K562 (cell line): ENCODE measurements at regions not wholly inside any gene's neighbourhood (a gene's known extent, or its start where the extent isn't known, plus 50 kb on each side); places are given as distances from the start of the nearest gene placed in this dataset.

Source experiments
- CEBPB ChIP-seq: fragments of 450-650 bp; IDR thresholded peaks from 2 replicates; pipeline ENCODE4 v1.6.1; 2016; ENCODE audit warnings: missing genetic modification characterization, missing compliant biosample characterization
- CREM ChIP-seq: IDR thresholded peaks from 2 replicates; pipeline ENCODE4 v1.6.1; 2014; ENCODE audit warnings: antibody characterized with exemption, low read depth
- EP300 ChIP-seq: IDR thresholded peaks from 2 replicates; pipeline ENCODE4 v1.6.1; 2012; ENCODE audit warnings: low read length, improper control_type of control experiment
- EZH2 ChIP-seq: IDR thresholded peaks from 2 replicates; pipeline ENCODE4 v1.6.1; 2012; ENCODE audit warnings: low read depth, mild to moderate bottlenecking, inconsistent platforms, low read length, borderline replicate concordance
- MAX ChIP-seq: sonication (generic); formaldehyde crosslinking; IDR thresholded peaks from 2 replicates; pipeline ENCODE4 v1.9.0; 2022; ENCODE audit warnings: mild to moderate bottlenecking, missing genetic modification reagents
- POLR2AphosphoS5 ChIP-seq: IDR thresholded peaks from 2 replicates; pipeline ENCODE4 v1.6.1; 2011; ENCODE audit warnings: mild to moderate bottlenecking, low read depth, low read length, moderate library complexity; ENCODE audit not compliant: control insufficient read depth, insufficient read depth
- RFX1 ChIP-seq: fragments of 450-650 bp; IDR thresholded peaks from 2 replicates; pipeline ENCODE4 v1.6.1; 2016; ENCODE audit warnings: mild to moderate bottlenecking, moderate library complexity
- SP1 ChIP-seq: sonication (generic); formaldehyde crosslinking; IDR thresholded peaks from 2 replicates; pipeline ENCODE4 v1.8.1; 2022; ENCODE audit warnings: mild to moderate bottlenecking, missing genetic modification reagents
- TCF7 ChIP-seq: sonication (generic); IDR thresholded peaks from 2 replicates; pipeline ENCODE4 v1.6.1; 2016; ENCODE audit warnings: antibody characterized with exemption, borderline replicate concordance
- ZNF24 ChIP-seq: fragments of 450-650 bp; IDR thresholded peaks from 2 replicates; pipeline ENCODE4 v1.6.1; 2016
- ZNF644 ChIP-seq: fragments of 200-800 bp; sonication (Bioruptor generic); IDR thresholded peaks from 2 replicates; pipeline ENCODE4 v1.6.1; 2016; ENCODE audit warnings: low read depth, missing genetic modification characterization, missing compliant biosample characterization

GRCh38 chr20:40476461-40476860 is 212.6 kb downstream of the MAFB start:
- TF ChIP-seq POLR2AphosphoS5 (no peak), ZNF644 (tag) (no peak), MAX (CRISPR knock-in tag) (no peak), CREM (no peak), RFX1 (no peak), ZNF24 (no peak), SP1 (CRISPR knock-in tag) (no peak), CEBPB (tag) (no peak), TCF7 (no peak), EZH2 (no peak), EP300 (no peak)
